ENCODE measurements at regions not wholly inside any gene's neighbourhood (a gene's known extent, or its start where the extent isn't known, plus 50 kb on each side); places are given as distances from the start of the nearest gene placed in this dataset.

- TF ChIP-seq OSR1 (CRISPR knock-in tag; IDR thresholded peaks at IDR 0.05) (no peak), ZFP3 (CRISPR knock-in tag; IDR thresholded peaks at IDR 0.05) (no peak), POU6F1 (CRISPR knock-in tag; IDR thresholded peaks at IDR 0.05; ENCODE audit: borderline replicate concordance, low read depth) (no peak), SNAI2 (CRISPR knock-in tag; IDR thresholded peaks at IDR 0.05) (no peak), TSHZ2 (CRISPR knock-in tag; IDR thresholded peaks at IDR 0.05) (no peak)
These were observed 325.8 kb downstream of the TMEM38B start for GRCh38 chr9:106020186-106020585.
